Activated naive CD4-positive, alpha-beta T cell treated with Interleukin-2 at 50 U/mL for 16 hours (primary cell): ENCODE measurements at regions not wholly inside any gene's neighbourhood (a gene's known extent, or its start where the extent isn't known, plus 50 kb on each side); places are given as distances from the start of the nearest gene placed in this dataset.
"Not testable (repeated sequence)": the region's sequence is repeated elsewhere in the genome, so short reads cannot be mapped to it uniquely, and the experiment has no call there.

ENCODE experiments used
- DNase-seq: peaks from one replicate; pipeline ENCODE4 v3.0.0-alpha.2; 2020

DNA sequence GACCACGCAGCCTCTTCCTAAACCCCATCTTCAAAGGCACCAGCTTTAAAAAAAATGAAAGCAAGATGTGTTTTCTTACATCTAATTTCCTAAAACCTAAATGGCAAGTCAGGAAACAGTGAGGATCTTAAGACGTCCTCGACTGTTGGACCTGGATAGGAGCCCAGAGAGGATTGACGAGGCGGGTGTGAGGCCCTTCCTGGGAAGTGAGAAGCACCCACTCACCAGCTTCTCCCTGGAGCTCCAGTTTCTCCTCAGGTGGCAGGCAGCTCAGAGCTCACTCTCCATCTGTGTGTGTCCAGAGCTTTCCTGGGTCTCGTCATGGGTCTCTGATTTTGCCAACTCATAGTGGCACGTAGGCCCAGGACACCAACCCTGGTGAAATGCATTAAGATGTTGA lies 614.0 kb upstream of the AUTS2 start:
- no peak for DNase-seq

DNA sequence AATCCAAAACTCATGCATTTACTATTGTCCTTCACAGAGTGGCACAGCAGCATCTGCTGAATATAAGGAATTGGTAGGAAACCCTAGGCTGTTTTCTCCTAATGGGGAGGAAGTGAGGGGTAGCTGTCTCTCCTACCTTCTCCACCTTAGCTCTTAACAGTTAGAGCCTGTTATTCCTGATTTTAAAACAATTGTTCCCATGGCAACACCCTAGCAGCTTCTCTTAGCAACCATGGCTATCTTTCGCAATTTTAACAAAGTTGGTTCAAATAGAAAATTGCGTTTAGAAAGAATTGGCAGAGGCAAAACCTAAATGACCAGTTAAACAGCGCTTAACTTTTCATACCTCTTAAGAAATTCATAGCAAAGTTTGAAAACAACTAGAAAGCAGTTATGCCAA lies 603.4 kb upstream of the AUTS2 start:
- DNase-seq = no peak

DNA sequence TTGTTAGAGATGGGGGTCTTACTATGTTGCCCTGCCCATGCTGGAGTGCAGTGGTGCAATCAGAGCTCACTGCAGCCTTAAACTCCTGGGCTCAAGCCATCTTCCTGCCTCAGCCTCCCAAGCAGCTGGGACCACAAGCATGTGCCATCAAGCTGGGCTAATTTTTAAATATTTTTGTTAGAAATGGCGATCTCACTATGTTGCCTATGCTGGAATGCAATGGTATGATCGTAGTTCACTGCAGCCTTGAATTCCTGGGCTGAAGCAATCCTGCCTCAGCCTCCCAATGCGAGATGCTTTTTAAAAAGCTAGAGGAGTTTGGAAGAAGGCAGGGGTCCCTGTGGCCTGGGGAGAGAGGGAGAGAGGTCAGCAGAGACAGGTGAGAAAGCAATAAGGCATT lies 600.1 kb upstream of the AUTS2 start:
- DNase-seq = no peak

DNA sequence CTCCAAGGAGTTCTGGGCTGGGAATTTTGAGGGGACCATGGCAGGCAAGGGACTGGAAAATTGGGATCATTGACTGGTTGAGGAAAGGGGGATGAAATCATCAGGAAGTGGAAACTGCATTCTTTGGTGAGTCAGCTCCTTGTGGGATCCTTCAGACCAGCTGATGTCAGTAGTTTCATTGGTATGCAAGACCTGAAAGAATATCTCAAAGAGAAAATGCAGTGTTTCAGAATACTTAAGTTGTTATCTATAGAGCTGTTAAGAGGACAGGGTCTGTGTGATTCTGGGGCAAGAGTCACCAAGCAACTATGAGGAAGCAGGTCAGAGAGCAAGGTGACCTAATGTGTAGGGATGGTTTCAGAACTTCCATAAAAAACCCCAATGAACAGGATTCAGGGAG lies 595.9 kb upstream of the AUTS2 start:
- no peak for DNase-seq

DNA sequence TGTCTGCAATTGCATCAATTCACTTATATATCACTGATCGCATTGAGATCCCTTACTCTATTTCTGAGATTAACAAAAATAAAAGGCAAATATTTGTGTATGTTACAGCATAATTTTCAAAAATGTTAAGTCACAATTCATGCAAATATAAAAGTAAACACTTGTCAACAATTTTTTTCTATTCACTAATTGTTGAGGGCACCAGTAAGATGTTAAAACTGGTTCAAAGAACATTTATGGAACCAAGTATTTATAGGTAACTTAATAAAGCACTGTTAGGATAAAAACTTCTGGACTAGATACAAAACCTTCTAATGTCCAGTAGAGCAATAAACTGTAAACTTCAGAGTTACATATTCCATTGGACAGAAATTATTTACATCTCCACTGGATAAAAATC lies 586.1 kb upstream of the AUTS2 start:
- no peak for DNase-seq

DNA sequence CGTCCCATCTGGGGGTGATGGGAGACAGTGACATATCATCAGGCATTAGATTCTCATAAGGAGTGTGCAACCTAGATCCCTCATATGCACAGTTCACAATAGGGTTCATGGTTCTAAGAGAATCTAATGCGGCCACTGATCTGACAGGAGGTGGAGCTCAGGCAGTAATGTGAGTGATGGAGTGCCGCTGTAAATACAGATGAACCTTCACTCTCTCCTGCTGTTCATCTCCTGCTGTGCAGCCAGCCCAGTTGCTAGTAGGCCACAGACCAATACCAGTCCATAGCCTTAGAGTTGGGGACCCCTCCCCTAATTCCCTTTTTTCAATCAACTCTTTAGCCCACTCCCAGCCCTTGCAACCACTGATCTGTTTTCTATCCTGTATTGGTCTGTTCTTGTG lies 581.1 kb upstream of the AUTS2 start:
- no peak for DNase-seq

DNA sequence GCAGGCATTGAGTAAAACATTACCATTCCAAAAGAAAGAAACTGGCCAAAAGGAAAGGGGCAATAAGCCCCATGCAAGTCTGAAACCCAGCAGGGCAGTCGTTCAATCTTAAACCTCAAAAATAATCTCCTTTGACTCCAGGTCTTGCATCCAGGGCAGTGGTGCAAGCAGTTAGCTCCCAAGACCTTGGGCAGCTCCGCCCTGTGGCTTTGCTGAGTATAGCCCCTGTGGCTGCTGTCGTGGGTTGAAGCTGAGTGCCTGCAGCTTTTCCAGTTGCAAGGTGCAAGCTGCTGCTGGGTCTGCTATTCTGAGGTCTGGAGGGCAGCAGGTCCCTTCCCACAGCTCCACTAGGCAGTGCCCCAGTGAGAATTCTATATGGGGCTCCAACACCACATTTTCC lies 580.1 kb upstream of the AUTS2 start:
- no peak for DNase-seq

DNA sequence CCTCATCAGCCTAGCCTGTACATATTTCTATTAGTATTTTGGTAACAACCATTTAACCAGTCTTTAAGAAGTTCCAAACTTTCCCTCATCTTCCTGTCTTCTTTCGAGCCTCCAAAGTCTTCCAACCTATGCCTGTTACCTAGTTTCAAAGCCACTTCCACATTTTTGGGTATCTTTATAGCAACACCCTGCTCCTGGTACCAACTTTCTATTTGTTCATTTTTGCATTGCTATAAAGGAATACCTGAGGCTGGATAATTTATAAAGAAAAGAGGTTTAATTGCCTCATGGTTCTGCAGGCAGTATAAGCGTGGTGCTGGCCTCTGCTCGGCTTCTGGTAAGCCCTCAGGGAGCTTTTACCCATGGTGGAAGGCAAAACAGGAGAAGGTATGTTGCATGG lies 578.8 kb upstream of the AUTS2 start:
- DNase-seq = no peak

DNA sequence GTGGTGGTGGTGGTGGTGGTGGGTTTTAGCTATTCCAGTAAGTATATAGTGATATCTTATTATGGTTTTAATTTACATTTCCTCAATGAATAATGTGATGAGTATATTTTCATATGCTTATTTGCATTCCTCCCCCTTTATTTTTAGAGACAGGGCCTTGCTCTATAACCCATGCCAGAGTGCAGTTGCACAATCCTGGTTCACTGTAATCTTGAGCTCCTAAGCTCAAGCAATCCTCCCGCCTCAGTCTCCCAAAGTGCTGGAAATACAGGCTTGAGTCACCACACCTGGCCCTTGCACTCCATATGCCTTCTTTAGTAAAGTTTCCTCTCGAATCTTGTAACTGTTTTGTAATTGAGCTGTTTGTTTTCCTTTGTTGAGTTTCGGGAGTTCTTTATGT lies 577.7 kb upstream of the AUTS2 start:
- no peak for DNase-seq

DNA sequence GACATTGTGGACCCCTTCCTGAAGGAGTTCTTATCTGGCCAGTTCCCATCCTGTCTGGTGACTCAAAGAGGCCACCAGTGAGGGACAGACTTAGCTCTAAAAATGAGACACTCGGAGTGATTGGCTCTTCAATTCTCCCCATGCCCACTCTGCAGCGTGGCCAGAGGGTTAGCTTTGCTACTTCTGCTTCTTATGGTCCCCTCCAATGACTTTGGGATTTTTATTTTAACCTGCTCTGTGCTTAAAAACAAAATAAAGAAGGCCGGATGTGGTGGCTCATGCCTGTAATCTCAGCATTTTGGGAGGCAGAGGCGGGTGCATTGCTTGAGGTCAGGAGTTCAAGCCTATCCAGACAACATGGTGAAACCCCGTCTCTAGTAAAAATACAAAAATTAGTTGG lies 573.0 kb upstream of the AUTS2 start:
- DNase-seq = no peak

DNA sequence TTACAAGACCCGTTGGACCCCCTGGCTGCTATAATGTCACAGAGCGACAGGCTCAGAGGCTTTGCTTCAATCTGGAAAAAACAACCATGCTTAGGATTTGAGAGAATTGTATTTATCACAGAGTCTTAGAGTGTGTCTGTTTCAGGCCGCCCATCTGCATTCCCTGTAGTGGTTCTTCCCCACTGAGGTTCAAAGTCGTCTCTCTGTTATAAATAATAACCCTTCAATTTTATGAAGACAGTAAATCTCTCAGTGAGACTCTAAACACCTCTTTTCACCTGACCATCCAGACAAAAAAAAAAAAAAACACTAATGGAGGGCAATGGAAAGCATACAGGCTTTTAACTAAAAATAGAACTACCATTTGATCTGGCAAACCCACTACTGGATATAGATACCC lies 565.4 kb upstream of the AUTS2 start:
- no peak for DNase-seq

DNA sequence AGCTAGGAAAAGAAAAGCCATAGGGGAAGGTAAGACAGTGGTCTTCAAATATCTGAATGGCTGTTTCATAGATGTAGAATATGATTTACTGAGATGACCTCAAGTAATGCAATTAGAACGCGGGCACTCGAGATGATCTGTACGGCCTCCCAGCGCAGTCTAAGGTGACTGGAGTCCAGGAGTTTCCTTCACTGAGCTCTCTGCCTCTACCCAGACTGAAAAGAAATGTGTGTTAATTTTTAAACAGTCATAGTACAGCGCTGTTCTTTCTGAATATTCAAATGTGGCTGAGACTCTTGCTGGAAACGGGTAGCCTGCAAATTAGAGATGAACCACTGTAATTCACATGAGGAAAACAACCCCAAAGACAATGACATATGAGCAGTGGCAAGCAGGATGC lies 562.4 kb upstream of the AUTS2 start:
- no peak for DNase-seq

DNA sequence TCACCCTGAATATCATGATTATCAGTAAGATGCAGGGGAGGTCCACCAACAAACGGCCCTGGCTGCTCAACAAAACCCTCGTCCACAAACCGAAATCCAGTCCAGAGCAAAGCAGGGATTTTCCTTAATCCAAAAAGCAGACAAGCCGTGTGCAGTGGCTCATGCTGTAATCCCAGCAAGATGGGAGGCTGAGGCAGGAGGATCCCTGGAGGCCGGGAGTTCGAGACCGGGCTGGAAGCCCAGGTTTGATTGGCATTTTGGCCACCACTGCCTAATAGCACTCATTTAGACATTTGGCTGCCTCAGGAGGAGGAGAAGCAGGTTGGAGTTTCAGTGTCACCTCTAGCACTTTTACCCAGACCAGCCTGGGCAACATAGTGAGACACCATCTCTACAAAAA lies 562.0 kb upstream of the AUTS2 start:
- DNase-seq = no peak

DNA sequence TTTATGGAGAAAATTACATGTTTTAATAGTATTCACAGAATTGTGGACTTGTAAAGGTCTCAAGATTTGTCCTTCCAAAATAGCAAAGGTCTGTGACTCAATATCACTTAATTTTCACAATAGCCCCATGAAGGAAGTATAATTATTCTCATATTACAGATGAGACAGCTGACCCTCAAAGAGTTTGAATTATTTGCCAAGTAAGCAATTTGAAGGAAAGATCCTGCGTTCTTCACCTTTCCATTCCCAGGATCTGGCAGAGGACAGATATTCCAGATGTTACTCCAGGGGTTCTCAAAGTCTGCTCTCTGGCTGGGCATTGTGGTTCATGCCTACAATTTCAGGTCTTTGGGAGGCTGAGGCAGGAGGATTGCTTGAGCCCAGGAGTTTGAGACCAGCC lies 559.4 kb upstream of the AUTS2 start:
- no peak for DNase-seq

DNA sequence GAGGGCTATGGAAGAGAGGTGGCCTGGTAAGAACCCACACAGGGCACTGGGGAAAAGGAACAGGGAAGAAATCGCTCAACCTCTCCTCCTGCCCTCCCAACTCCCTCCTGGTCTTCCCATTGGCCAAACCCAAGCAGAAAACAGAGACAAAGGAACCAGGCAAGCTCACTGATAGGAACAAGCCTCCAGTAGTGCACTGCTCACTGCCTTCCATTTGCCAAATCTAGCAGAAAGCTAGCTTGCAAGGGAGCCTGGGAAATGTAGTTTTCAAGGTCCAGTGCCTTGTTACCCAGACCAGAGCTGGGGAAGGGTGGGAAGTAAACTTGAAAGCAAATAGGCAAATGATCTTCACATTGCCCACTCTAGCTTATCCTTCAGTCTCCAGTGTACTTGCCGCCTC lies 556.1 kb upstream of the AUTS2 start:
- DNase-seq = no peak

DNA sequence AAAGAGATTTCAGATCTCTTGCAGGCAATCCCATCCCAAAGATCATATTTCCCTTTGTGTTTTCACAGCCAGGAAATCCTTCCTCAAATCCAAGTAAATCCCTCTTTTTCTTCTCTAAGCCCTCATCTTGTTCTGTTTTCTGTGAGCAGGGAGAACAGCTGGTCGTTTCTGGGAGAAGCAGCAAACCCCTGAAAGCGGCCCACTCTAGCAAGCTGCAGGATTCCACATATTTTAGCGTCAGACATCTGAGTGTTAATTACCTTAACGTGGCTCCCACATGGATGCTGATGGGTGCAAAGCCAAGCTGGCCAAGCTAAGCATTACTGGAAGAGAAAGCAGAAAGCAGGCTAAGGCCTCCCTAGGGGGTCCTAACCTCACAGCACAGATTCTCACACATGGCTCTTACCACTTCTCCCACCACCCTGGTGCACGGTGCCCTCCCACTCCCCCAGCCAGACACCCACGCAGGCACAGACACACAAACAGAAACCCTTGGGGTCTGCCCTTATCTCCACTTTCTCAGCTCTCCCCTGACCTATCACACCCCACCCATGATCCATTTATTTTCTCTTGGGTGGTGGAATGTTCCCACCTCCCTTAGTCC lies 551.0 kb upstream of the AUTS2 start:
- DNase-seq = no peak

DNA sequence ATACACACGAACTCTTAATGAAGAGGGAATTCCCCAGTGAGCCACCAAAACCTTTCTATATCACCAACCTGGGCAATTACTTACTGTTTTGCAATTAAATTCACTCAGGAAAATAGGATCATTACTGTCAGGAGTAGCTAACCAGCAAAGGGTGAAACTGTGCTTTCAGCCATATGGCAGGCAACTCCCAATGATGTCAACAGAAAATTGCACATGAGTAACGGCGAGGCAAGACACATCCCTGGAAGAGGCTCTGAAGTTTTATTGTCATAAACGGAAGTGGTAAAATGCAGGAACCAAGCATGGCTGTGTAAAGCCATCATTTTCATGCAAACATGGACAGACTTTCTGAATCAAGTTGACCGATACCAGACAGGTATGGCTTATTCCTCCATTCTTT lies 548.9 kb upstream of the AUTS2 start:
- DNase-seq = no peak

DNA sequence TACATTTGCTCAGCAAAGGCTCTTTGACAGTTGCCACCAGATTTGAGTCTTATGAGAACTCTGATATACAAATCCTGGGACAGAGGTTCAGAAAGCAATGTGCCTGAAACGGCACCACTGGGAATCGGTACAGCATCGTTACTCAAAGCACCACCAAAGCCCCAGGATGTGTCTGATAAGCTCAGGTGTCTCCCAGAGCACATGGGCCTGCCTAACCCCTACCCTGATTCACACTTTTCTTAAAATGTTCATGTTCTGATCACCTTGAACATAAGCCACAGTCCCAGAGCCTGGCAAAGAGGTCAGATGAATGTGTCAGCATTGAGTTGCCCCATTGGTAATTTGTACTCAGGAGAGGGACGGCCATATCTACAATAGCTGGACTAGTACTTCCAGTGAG lies 545.8 kb upstream of the AUTS2 start:
- no peak for DNase-seq

DNA sequence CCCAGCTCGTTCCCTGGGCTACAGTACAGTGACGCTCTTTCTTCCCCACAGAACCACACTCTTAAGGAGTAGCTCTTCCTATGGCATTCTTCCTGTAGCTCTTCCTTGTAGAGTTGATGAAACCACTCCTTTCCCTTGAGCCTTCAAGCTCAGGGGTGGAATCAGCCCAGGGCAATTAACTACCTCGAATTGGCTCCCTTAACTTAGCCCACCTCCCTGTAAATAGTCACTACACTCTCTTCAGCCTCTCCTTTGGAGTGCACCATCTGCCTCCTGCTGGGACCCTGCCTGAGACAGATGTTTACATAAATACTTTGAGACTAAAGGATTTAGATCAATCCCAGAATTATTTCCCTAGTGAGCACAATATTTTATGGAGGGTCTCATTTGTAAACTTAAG lies 537.8 kb upstream of the AUTS2 start:
- no peak for DNase-seq

DNA sequence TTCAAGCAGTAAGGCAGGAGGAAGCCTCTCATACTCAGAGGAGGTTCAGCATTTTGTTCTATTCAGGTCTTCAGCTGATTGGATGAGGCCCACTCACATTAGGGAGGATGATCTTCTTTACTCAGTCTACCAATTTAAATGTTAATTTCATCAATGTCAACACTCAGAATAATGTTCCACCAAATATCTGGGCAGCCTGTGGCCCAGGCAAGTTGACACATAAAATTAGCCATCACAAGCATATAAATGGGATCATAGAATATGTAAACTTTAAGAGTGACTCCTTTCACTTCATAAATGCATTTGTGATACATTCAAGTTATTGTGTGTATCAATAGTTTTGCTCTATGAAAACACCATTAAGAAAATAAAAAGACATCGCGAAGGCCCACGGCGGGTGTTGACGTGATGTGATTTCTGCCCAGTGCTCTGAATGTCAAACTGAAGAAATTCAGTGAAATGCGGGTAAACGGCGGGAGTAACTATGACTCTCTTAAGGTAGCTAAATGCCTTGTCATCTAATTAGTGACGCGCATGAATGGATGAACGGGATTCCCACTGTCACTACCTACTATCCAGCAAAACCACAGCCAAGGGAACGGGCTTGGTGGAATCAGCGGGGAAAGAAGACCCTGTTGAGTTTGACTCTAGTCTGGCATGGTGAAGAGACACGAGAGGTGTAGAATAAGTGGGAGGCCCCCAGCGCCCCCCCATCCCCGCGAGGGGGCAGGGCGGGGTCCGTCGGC lies 536.1 kb upstream of the AUTS2 start:
- no peak for DNase-seq

DNA sequence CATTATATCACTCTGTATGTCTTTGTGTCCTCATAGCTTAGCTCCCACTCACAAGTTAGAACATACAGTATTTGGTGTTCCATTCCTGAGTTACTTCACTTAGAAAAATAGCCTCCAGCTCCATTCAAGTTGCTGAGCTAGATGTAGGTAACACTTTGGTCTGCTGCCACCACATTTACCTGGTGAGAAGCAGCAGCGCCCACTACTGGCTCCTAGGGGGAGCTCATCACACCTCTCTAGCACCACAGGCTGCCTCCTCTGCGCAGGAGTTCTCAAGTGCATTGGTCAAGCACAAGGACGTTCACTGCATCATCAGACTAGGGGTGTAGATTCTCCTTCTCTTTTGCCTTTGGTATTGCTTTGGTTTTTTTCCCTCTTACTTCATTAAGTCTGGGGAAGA lies 530.9 kb upstream of the AUTS2 start:
- no peak for DNase-seq

DNA sequence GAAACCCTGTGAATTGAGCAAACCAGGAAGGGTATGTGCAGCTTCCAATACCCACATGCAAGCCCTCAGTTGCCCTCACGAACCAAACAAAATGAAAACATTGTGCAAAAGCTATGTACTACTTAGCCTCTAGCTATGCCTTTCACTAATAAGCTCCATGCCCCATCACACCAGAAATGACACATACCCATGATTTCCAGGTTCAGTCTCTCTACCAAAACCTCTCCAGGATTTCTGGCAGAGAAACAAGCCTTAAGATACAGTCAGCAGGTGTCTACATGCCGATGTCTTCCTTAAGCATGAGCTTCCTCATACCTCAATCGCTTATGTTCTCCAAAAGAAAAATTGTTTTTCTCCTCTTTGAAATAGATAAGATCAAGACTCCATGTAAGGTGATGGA lies 527.8 kb upstream of the AUTS2 start:
- DNase-seq = no peak

DNA sequence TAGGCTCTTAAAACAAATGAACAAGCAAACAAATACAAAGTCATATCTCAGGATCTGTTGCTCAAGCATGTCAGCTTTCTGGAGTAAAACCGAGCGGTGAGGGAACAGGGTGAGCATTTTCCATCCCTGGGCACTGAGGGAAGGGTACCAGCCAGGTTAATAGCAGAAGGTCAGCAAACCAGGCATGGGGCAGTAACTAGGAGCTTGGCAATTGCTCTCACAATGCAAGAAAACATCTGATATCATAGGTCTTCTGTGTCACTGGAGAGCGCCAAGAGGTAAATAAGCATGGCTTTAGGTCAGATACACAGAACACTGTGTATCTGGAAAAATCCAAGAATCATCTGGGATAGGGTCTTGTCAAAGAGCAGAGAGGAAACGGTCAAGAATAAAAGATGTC lies 521.7 kb upstream of the AUTS2 start:
- no peak for DNase-seq

DNA sequence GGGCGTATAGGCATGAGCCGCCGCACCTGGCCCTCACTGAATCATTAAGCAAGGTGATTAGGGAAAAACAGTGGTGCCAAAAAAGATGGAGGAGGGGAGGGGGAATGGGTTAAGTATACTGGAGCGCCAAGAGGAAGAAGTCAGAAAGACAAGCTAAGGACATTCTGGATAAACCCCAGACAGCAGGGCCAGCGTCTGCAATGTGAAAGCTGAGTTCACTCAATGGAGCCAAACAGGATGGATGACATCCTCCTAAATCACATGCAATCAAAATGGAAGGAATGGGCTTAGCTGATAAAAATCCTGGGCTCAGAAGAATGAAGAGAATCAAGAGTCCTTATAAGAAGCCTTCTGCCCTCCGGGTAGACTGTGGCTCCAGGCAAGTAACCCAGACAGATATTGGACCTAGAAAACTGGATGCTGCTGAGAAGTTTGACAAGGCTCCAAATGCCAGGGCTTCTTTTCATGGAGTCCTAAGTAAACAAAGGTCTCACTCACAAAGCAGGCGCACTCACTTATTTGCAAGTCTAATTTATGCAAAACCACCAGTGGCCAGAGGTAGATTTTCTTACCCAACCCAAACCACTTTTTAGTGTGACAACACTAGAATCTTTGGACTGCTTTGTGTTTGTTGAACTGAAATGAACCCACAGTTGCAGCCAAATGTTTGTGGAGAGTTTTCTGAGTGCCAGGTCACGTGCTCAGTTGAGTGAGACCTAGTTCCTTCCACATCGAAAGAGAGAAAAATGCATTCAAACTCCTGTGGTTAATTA lies 519.1 kb upstream of the AUTS2 start:
- DNase-seq = no peak

DNA sequence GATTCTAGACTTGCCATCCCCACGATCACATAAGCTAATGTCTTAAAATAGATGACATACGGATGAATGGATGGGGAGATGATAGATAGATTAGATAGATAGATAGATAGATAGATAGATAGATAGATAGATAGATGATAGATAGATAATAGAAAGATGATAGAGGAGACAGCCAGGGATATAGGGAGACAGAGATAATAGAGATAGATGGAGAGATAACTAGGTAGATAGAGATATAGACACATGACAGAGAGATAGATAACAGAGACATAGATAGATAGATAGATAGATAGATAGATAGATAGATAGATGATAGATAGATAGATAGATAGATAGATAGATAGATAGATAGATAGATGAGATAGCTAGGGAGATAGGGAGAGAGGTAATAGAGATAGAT lies 511.0 kb upstream of the AUTS2 start:
- DNase-seq = not testable (repeated sequence)
